GM23338 (cell line): ENCODE measurements at regions not wholly inside any gene's neighbourhood (a gene's known extent, or its start where the extent isn't known, plus 50 kb on each side); places are given as distances from the start of the nearest gene placed in this dataset.

ENCODE experiments used
- ATAC-seq: fragments of 200-7000 bp; cut with Tn5 transposase; 3 replicates; pipeline ENCODE4 v1.9.1; 2020
- DNase-seq: peaks from one replicate; pipeline ENCODE4 v3.0.0-alpha.2; 2015; ENCODE audit warnings: low spot score
- H2AFZ ChIP-seq: fragments of 200-600 bp; sonication (generic); 2 replicates; pipeline ENCODE4 v1.8.0; 2016; ENCODE audit warnings: antibody characterized with exemption, mild to moderate bottlenecking, moderate library complexity
- H3F3A ChIP-seq: fragments of 200-600 bp; sonication (generic); replicated peaks from 2 replicates; pipeline ENCODE4 v1.8.0; 2017; ENCODE audit warnings: antibody characterized with exemption, mixed run types, low read depth
- H3K27ac ChIP-seq: fragments of 200-600 bp; sonication (generic); 2 replicates; pipeline ENCODE4 v1.6.1; 2016; ENCODE audit warnings: low read depth
- H3K27me3 ChIP-seq: fragments of 200-600 bp; sonication (generic); 2 replicates; pipeline ENCODE4 v1.8.0; 2016; ENCODE audit warnings: mild to moderate bottlenecking, mixed run types, moderate library complexity; ENCODE audit not compliant: insufficient read depth
- H3K36me3 ChIP-seq: fragments of 200-600 bp; sonication (generic); 2 replicates; pipeline ENCODE4 v1.8.0; 2016; ENCODE audit warnings: mild to moderate bottlenecking; ENCODE audit not compliant: insufficient read depth
- H3K4me1 ChIP-seq: fragments of 200-600 bp; sonication (generic); 2 replicates; pipeline ENCODE4 v1.8.0; 2016; ENCODE audit warnings: mild to moderate bottlenecking, moderate library complexity; ENCODE audit not compliant: insufficient read depth
- H3K4me2 ChIP-seq: fragments of 200-600 bp; sonication (generic); 2 replicates; pipeline ENCODE4 v1.7.1; 2017; ENCODE audit warnings: mixed run types
- H3K4me3 ChIP-seq: fragments of 200-600 bp; sonication (generic); 2 replicates; pipeline ENCODE4 v1.6.1; 2016; ENCODE audit warnings: mixed run types
- H3K79me2 ChIP-seq: fragments of 200-600 bp; sonication (generic); replicated peaks from 2 replicates; pipeline ENCODE4 v1.8.0; 2017; ENCODE audit warnings: mild to moderate bottlenecking; ENCODE audit not compliant: insufficient read depth
- H3K9me2 ChIP-seq: fragments of 200-600 bp; sonication (generic); 2 replicates; pipeline ENCODE4 v1.8.0; 2017; ENCODE audit not compliant: insufficient read depth
- H4K20me1 ChIP-seq: fragments of 200-600 bp; sonication (generic); replicated peaks from 2 replicates; pipeline ENCODE4 v1.8.0; 2017; ENCODE audit warnings: mild to moderate bottlenecking; ENCODE audit not compliant: insufficient read depth
- H3K27ac Mint-ChIP-seq: 2 replicates; pipeline ENCODE4 v1.8.0; 2020; ENCODE audit warnings: inconsistent platforms, mild to moderate bottlenecking, moderate library complexity, mixed read lengths
- H3K27me3 Mint-ChIP-seq: 3 replicates; pipeline ENCODE4 v1.8.0; 2022; ENCODE audit warnings: low read depth, mild to moderate bottlenecking, moderate library complexity, mixed read lengths, inconsistent platforms; ENCODE audit not compliant: insufficient read depth, poor library complexity
- H3K36me3 Mint-ChIP-seq: 3 replicates; pipeline ENCODE4 v1.8.0; 2021; ENCODE audit warnings: low read depth, mild to moderate bottlenecking, inconsistent platforms, moderate library complexity, mixed read lengths
- H3K4me1 Mint-ChIP-seq: 3 replicates; pipeline ENCODE4 v1.8.0; 2020; ENCODE audit warnings: mild to moderate bottlenecking, inconsistent platforms, mixed read lengths
- H3K4me3 Mint-ChIP-seq: 3 replicates; pipeline ENCODE4 v1.8.0; 2021; ENCODE audit warnings: moderate library complexity, mild to moderate bottlenecking, inconsistent platforms, mixed read lengths
- H3K9me3 Mint-ChIP-seq: 3 replicates; pipeline ENCODE4 v1.8.0; 2020; ENCODE audit warnings: moderate library complexity, mild to moderate bottlenecking, inconsistent platforms, mixed read lengths
- EZH2 ChIP-seq: fragments of 200-600 bp; sonication (generic); IDR thresholded peaks from one replicate; pipeline ENCODE4 v1.8.0; 2017; ENCODE audit warnings: antibody characterized with exemption, mild to moderate bottlenecking, low read depth; ENCODE audit not compliant: unreplicated experiment
- EZH2phosphoT487 ChIP-seq: fragments of 200-600 bp; sonication (generic); IDR thresholded peaks from one replicate; pipeline ENCODE4 v1.8.1; 2018; ENCODE audit warnings: antibody characterized with exemption; ENCODE audit not compliant: unreplicated experiment
- NANOG ChIP-seq: IDR thresholded peaks from 2 replicates; pipeline ENCODE4 v1.6.1; 2016; ENCODE audit warnings: antibody characterized with exemption, borderline replicate concordance
- REST ChIP-seq: IDR thresholded peaks from one replicate; pipeline ENCODE4 v1.6.1; 2018; ENCODE audit warnings: antibody characterized with exemption; ENCODE audit not compliant: unreplicated experiment
- ZNF114 ChIP-seq: fragments of 250-450 bp; sonication (Bioruptor Pico); IDR thresholded peaks from 2 replicates; pipeline ENCODE4 v1.5.0; 2020; ENCODE audit warnings: mild to moderate bottlenecking, moderate library complexity
- ZNF331 ChIP-seq: fragments of 250-450 bp; sonication (Bioruptor Pico); IDR thresholded peaks from 2 replicates; pipeline ENCODE4 v1.5.0; 2020; ENCODE audit warnings: low read depth, mild to moderate bottlenecking, moderate library complexity
- ZNF462 ChIP-seq: fragments of 250-450 bp; sonication (Bioruptor Pico); IDR thresholded peaks from 2 replicates; pipeline ENCODE4 v1.5.0; 2020; ENCODE audit warnings: mild to moderate bottlenecking, moderate library complexity

GRCh38 chr18:27414682-27415081 lies 229.6 kb upstream of the CHST9 start:
- TF ChIP-seq EZH2 (no peak), ZNF331 (CRISPR knock-in tag) (no peak), ZNF114 (no peak), EZH2phosphoT487 (no peak), ZNF462 (CRISPR knock-in tag) (no peak), NANOG (no peak), REST (no peak)
- Histone ChIP-seq H4K20me1 (no peaks in the 10 kb centered on the region), H3K27me3 (no peaks in the 10 kb centered on the region), H3K27ac (no peak overlapping the region), H3F3A (no peaks in the 10 kb centered on the region), H3K79me2 (no peaks in the 10 kb centered on the region), H3K36me3 (no peaks in the 10 kb centered on the region), H3K9me2 (no peaks in the 10 kb centered on the region), H3K4me1 (peaks cover 17% of the 10 kb centered on the region), H2AFZ (no peak overlapping the region), H3K4me2 (no peak overlapping the region), H3K4me3 (no peak overlapping the region)
- no peaks in the 10 kb centered on the region for H3K36me3 Mint-ChIP-seq
- peaks cover 29% of the 10 kb centered on the region for H3K4me1 Mint-ChIP-seq
- no peak overlapping the region for H3K4me3 Mint-ChIP-seq
- DNase-seq, result no peak
- no peaks in the 10 kb centered on the region for H3K9me3 Mint-ChIP-seq
- peaks cover 2% of the 10 kb centered on the region for H3K27me3 Mint-ChIP-seq
- H3K27ac Mint-ChIP-seq, result no peak overlapping the region
- ATAC-seq, result peak; percentile 54
